Sigmoid colon (tissue), 4 donors: ENCODE measurements at regions not wholly inside any gene's neighbourhood (a gene's known extent, or its start where the extent isn't known, plus 50 kb on each side); places are given as distances from the start of the nearest gene placed in this dataset.

Experiments
- CTCF ChIP-seq, 4 experiments: fragments of 450-650 bp in 3 of 4; fragments of 200-600 bp in 1 of 4; IDR thresholded peaks; one replicate each; pipeline ENCODE4 v1.5.1; 2016 to 2019; ENCODE audit warnings: antibody characterized with exemption in 4 of 4, mild to moderate bottlenecking in 3 of 4, moderate library complexity in 2 of 4
- EP300 ChIP-seq, 4 donors: sonication (generic); formaldehyde crosslinking; IDR thresholded peaks; one replicate each; pipeline ENCODE4 v1.6.1; 2017; ENCODE audit warnings: antibody characterized with exemption in 4 of 4
- POLR2A ChIP-seq, 2 donors: fragments of 450-650 bp; IDR thresholded peaks; one replicate each; pipeline ENCODE4 v1.6.1; 2016; ENCODE audit warnings: antibody characterized with exemption in 2 of 2, mild to moderate bottlenecking in 2 of 2, moderate library complexity in 2 of 2
- POLR2AphosphoS5 ChIP-seq, 4 donors: sonication (generic); formaldehyde crosslinking; IDR thresholded peaks; one replicate each; pipeline ENCODE4 v1.6.1; 2017; ENCODE audit warnings: antibody characterized with exemption in 4 of 4

DNA sequence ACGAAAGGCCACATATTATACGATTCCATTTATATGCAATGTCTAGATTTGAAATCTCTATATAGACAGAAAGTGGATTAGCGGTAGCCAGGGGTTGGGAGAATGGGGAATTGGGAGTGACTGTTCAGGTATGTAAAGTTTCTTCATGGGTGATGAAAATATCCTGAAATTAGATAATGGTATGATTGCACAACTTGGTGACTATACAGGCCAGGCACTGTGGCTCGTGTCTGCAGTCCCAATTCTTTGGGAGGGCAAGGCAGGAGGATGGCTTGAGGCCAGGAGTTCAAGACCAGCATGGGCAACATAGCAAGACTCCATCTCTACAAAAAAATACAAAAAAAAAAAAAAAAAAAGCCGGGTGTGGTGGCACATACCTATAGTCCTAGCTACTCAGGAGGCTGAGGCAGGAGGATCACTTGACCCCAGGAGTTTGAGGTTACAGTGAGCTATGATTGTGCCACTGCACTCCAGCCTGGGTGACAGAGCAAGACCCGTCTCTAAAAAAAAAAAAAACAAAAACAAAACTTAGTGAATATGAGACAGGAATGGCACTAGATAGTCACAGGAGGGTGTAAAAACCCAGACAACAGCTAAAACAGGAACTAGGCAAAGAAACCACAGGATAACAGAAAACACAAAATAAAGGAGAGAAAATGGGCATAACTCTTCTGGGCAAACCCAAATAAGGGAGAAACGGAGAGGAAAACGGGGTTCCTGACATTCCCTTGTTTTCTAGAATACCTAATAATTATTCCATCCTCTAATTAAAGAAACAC, 72.1 kb upstream of the ZNF618 start:
- TF ChIP-seq CTCF (IDR thresholded peaks at IDR 0.05) (no peak), POLR2A (IDR thresholded peaks at IDR 0.05) (no peak), EP300 (IDR thresholded peaks at IDR 0.05) (no peak), POLR2AphosphoS5 (IDR thresholded peaks at IDR 0.05) (no peak)
